Spleen (tissue), 11 donors: ENCODE measurements at regions not wholly inside any gene's neighbourhood (a gene's known extent, or its start where the extent isn't known, plus 50 kb on each side); places are given as distances from the start of the nearest gene placed in this dataset.

ENCODE experiments used
- DNase-seq: peaks from one replicate; pipeline ENCODE4 v3.0.0-alpha.2; 2020
- H3K27ac ChIP-seq, 8 donors: fragments of 200-600 bp; sonication (generic) in 7 of 8; 1 replicate in 4 of 8; 2 replicates in 4 of 8; pipeline versions ENCODE4 v1.5.0 to v1.8.0; 2016 to 2021; ENCODE audit warnings: inconsistent platforms in 4 of 8, mild to moderate bottlenecking in 4 of 8, moderate library complexity in 1 of 8
- H3K27me3 ChIP-seq, 7 donors: fragments of 200-600 bp; sonication (generic) in 6 of 7; replicated peaks in 1 of 7; 1 replicate in 4 of 7; 2 replicates in 3 of 7; pipeline versions ENCODE4 v1.5.0 to v1.8.0; 2016 to 2021; ENCODE audit warnings: inconsistent platforms in 3 of 7, mild to moderate bottlenecking in 1 of 7
- H3K36me3 ChIP-seq, 6 donors: fragments of 200-600 bp; sonication (generic) in 5 of 6; 1 replicate in 4 of 6; 2 replicates in 2 of 6; pipeline versions ENCODE4 v1.5.0 to v1.8.0; 2016 to 2021; ENCODE audit warnings: inconsistent platforms in 2 of 6
- H3K4me1 ChIP-seq, 6 donors: fragments of 200-600 bp; sonication (generic) in 5 of 6; 1 replicate in 3 of 6; 2 replicates in 3 of 6; pipeline versions ENCODE4 v1.5.0 to v1.8.0; 2016 to 2021; ENCODE audit warnings: inconsistent platforms in 3 of 6
- H3K4me3 ChIP-seq, 8 donors: fragments of 200-600 bp; sonication (generic) in 7 of 8; 1 replicate in 4 of 8; 2 replicates in 4 of 8; pipeline versions ENCODE4 v1.5.0 to v1.8.0; 2016 to 2021; ENCODE audit warnings: inconsistent platforms in 4 of 8, mild to moderate bottlenecking in 4 of 8, moderate library complexity in 2 of 8
- H3K9me3 ChIP-seq, 8 donors: fragments of 200-600 bp; sonication (generic) in 7 of 8; 1 replicate in 4 of 8; 2 replicates in 4 of 8; pipeline versions ENCODE4 v1.5.0 to v1.8.0; 2016 to 2021; ENCODE audit warnings: inconsistent platforms in 4 of 8
- POLR2A ChIP-seq, 3 donors: fragments of 450-650 bp; IDR thresholded peaks; one replicate each; pipeline ENCODE4 v1.5.1; 2017; ENCODE audit warnings: antibody characterized with exemption in 3 of 3, mild to moderate bottlenecking in 1 of 3
- POLR2AphosphoS5 ChIP-seq, 3 donors: sonication (generic); formaldehyde crosslinking; IDR thresholded peaks; one replicate each; pipeline ENCODE4 v1.5.1; 2017; ENCODE audit warnings: antibody characterized with exemption in 3 of 3
- WGBS, 5 donors: extraction: QIAGEN DNeasy Blood & Tissue Kit in 3 of 5; methylation state at CpG; one replicate each; pipeline versions ENCODE4 v1.1.5 to v1.1.7; 2013 to 2018; 5-methylcytosine and 5-hydroxymethylcytosine counted together
- intact Hi-C: fragments of 100-400 bp; cut with DNase I; formaldehyde crosslinking; loops from one replicate; pipeline ENCODE4 v1.15.0; 2023; ENCODE audit warnings: low total_unique reads
- TF ChIP-seq, protein P1 (sequence below), 11 experiments: fragments of 200-600 bp in 7 of 11; fragments of 450-650 bp in 4 of 11; sonication (generic) in 4 of 11; IDR thresholded peaks in 8 of 11; conservative IDR thresholded peaks in 3 of 11; 1 replicate in 7 of 11; 2 replicates in 4 of 11; pipeline versions ENCODE4 v1.4.0 to v1.8.0; 2016 to 2021; ENCODE audit warnings: antibody characterized with exemption in 11 of 11, inconsistent platforms in 4 of 11, mild to moderate bottlenecking in 1 of 11
- donor health status: healthy with polysubstance abuse.
- donor health status: DM: no; HTN: no; CAD: no; lungs with moderate emphysema.
- donor health status: DM: no; HTN: no; CAD: no.
- donor health status: Bipolar disorder and iron deficiency.
- donor health status: healthy.
- donor health status: DM: no; HTN: no; CAD: no.
- donor health status: DM: yes; HTN: yes; CAD: no.

DNA sequence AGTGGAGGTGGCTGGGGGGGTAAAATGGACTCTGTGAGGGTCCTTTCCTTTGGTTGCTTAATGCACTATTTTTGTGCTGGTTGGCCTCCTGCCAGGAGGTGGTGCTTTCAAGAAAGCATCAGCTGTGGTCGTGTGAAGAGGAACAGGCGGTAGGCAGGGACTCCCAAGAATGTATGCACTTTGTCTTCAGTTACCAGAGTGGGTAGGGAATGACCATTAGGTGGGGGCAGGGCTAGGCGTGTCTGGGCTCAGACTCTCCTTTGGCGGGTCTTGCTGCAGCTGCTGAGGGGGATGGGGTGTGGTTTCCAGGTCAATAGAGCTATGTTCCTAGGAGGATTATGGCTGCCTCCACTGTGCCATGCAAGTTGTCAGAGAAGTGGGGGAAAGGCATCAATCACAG, 509.0 kb downstream of the PCDH19 start:
- no peak for TF ChIP-seq POLR2A (IDR thresholded peaks at IDR 0.05)
- no peak for TF ChIP-seq POLR2AphosphoS5 (IDR thresholded peaks at IDR 0.05)
- TF ChIP-seq, protein P1, sequence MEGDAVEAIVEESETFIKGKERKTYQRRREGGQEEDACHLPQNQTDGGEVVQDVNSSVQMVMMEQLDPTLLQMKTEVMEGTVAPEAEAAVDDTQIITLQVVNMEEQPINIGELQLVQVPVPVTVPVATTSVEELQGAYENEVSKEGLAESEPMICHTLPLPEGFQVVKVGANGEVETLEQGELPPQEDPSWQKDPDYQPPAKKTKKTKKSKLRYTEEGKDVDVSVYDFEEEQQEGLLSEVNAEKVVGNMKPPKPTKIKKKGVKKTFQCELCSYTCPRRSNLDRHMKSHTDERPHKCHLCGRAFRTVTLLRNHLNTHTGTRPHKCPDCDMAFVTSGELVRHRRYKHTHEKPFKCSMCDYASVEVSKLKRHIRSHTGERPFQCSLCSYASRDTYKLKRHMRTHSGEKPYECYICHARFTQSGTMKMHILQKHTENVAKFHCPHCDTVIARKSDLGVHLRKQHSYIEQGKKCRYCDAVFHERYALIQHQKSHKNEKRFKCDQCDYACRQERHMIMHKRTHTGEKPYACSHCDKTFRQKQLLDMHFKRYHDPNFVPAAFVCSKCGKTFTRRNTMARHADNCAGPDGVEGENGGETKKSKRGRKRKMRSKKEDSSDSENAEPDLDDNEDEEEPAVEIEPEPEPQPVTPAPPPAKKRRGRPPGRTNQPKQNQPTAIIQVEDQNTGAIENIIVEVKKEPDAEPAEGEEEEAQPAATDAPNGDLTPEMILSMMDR (IDR thresholded peaks at IDR 0.05 in 8 of 11, conservative IDR thresholded peaks at IDR 0.05 in 3 of 11), result no peak
- 22 to 67% (median 60%) methylated on average over 3 to 4 of the region's 4 CpGs for WGBS, 5 donors

DNA sequence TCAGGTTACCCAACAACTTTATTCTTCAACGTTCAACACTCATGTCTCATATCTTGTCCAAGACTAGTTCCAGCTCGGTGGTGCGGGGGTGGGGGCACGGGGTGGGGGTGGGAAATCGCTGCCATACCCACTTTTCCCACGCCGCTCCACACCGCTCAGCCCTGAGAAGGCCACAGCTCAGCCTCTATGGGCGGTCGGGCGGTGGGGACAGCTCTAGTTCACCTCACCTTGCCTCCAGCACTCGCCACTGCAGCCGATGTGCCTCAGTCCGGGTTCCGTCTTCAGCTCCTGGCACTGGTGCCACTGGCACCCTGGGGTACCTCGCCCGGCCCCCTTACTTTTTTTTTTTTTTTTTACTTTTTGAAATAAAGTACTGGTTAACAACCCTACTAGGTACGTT, 522.2 kb downstream of the PCDH19 start:
- no peak overlapping the region for H3K27ac ChIP-seq
- TF ChIP-seq POLR2AphosphoS5 (IDR thresholded peaks at IDR 0.05) (no peak), POLR2A (IDR thresholded peaks at IDR 0.05) (no peak)
- TF ChIP-seq, protein P1 (IDR thresholded peaks at IDR 0.05 in 8 of 11, conservative IDR thresholded peaks at IDR 0.05 in 3 of 11), result no peak
- intact Hi-C loops, result no loop called here
- no peak for DNase-seq
- H3K9me3 ChIP-seq, result peaks cover 0 to 11% (median 0%) of the 10 kb centered on the region in 8 donors
- H3K27me3 ChIP-seq, result no peaks in the 10 kb centered on the region
- H3K4me3 ChIP-seq, result no peak overlapping the region
- no peaks in the 10 kb centered on the region for H3K36me3 ChIP-seq
- 77 to 98% (median 90%) methylated on average over 13 to 18 of the region's 18 CpGs for WGBS, 5 donors
- no peaks in the 10 kb centered on the region for H3K4me1 ChIP-seq

More for the DNA sequence above, 509.0 kb downstream of the PCDH19 start:
- H3K9me3 ChIP-seq, result no peaks in the 10 kb centered on the region
- no peak overlapping the region for H3K27ac ChIP-seq
- no peaks in the 10 kb centered on the region for H3K36me3 ChIP-seq
- DNase-seq, result no peak
- H3K4me3 ChIP-seq, result no peak overlapping the region
- no peaks in the 10 kb centered on the region for H3K4me1 ChIP-seq
- intact Hi-C loops, result no loop called here
- no peaks in the 10 kb centered on the region for H3K27me3 ChIP-seq

DNA sequence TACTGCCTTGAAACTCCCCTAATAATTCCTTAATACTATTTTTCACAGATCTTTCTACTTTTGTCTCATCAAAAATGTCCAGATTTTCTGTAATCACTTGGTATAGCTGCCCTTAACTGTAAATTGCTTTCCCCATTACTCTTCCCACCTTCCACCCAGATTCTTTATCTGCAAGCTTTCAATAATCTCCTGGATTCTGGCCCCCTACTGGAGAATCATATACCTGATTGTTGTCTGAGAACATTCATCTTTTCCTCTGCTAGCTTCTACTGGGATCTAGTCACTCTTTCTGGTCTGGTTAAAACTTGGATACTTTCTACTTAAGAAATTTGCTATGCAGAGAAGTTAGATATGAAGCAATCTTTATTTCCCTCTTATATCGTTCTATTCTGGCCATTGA, 552.6 kb downstream of the PCDH19 start:
- no peaks in the 10 kb centered on the region for H3K27me3 ChIP-seq
- no peaks in the 10 kb centered on the region for H3K4me1 ChIP-seq
- TF ChIP-seq POLR2A (IDR thresholded peaks at IDR 0.05) (no peak), POLR2AphosphoS5 (IDR thresholded peaks at IDR 0.05) (no peak)
- TF ChIP-seq, protein P1 (IDR thresholded peaks at IDR 0.05 in 8 of 11, conservative IDR thresholded peaks at IDR 0.05 in 3 of 11), result no peak
- no peak for DNase-seq
- H3K4me3 ChIP-seq, result no peak overlapping the region
- no peaks in the 10 kb centered on the region for H3K9me3 ChIP-seq
- intact Hi-C loops, result no loop called here
- 52 to 72% (median 59%) methylated on average over 1 of the region's 1 CpG for WGBS, 5 donors
- no peak overlapping the region for H3K27ac ChIP-seq
- no peaks in the 10 kb centered on the region for H3K36me3 ChIP-seq

DNA sequence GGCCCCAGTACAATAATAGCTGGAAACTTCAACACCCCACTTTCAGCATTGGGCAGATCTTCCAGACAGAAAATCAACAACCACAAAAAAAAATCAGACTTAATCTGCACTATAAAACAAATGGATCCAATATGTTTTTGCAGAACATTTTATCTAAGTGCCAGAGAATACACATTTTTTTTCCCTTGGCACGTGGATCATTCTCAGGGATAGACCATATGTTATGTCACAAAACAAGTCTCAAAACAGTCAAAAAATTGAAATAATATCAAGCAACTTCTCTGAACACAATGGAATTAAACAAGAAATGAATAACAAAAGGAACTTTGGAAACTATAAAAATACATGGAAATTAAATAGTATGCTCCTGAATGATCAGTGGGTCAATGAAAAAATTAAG, 576.3 kb downstream of the PCDH19 start:
- no peak for DNase-seq
- H3K27me3 ChIP-seq, result no peaks in the 10 kb centered on the region
- H3K4me3 ChIP-seq, result no peak overlapping the region
- intact Hi-C loops, result no loop called here
- H3K4me1 ChIP-seq, result no peaks in the 10 kb centered on the region
- H3K36me3 ChIP-seq, result no peaks in the 10 kb centered on the region
- peaks cover 0 to 6% (median 0%) of the 10 kb centered on the region in 8 donors for H3K9me3 ChIP-seq
- TF ChIP-seq, protein P1 (IDR thresholded peaks at IDR 0.05 in 8 of 11, conservative IDR thresholded peaks at IDR 0.05 in 3 of 11), result no peak
- H3K27ac ChIP-seq, result no peak overlapping the region
- 29 to 83% (median 62%) methylated on average over 1 of the region's 1 CpG for WGBS, 5 donors
